ENCODE measurements at regions not wholly inside any gene's neighbourhood (a gene's known extent, or its start where the extent isn't known, plus 50 kb on each side); places are given as distances from the start of the nearest gene placed in this dataset.

GRCh38 chr10:4767033-4767814 is 58.8 kb upstream of the AKR1E2 start:
- TF ChIP-seq, protein P1, sequence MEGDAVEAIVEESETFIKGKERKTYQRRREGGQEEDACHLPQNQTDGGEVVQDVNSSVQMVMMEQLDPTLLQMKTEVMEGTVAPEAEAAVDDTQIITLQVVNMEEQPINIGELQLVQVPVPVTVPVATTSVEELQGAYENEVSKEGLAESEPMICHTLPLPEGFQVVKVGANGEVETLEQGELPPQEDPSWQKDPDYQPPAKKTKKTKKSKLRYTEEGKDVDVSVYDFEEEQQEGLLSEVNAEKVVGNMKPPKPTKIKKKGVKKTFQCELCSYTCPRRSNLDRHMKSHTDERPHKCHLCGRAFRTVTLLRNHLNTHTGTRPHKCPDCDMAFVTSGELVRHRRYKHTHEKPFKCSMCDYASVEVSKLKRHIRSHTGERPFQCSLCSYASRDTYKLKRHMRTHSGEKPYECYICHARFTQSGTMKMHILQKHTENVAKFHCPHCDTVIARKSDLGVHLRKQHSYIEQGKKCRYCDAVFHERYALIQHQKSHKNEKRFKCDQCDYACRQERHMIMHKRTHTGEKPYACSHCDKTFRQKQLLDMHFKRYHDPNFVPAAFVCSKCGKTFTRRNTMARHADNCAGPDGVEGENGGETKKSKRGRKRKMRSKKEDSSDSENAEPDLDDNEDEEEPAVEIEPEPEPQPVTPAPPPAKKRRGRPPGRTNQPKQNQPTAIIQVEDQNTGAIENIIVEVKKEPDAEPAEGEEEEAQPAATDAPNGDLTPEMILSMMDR (IDR thresholded peaks at IDR 0.05), result peak; percentile 88

GRCh38 chr10:4766454-4766853 is 59.6 kb upstream of the AKR1E2 start:
- H3K27me3 Mint-ChIP-seq (ENCODE audit: insufficient read depth), result no peaks in the 10 kb centered on the region
- peaks cover 95% of the 10 kb centered on the region for H3K4me1 Mint-ChIP-seq (ENCODE audit: low read depth)
- H3K4me3 Mint-ChIP-seq, result peak overlapping the region; percentile 64
- H3K27ac Mint-ChIP-seq, result peak overlapping the region; percentile 89
- H3K9me3 Mint-ChIP-seq, result no peaks in the 10 kb centered on the region
- no peak for DNase-seq
- TF ChIP-seq, protein P1 (IDR thresholded peaks at IDR 0.05), result no peak
- H3K36me3 Mint-ChIP-seq (ENCODE audit: low read depth), result peaks cover 14% of the 10 kb centered on the region

More at GRCh38 chr10:4767033-4767814, 58.8 kb upstream of the AKR1E2 start:
- peak overlapping the region; percentile 89 for H3K27ac Mint-ChIP-seq
- no peaks in the 10 kb centered on the region for H3K9me3 Mint-ChIP-seq
- peaks cover 95% of the 10 kb centered on the region for H3K4me1 Mint-ChIP-seq (ENCODE audit: low read depth)
- H3K4me3 Mint-ChIP-seq, result no peak overlapping the region; the same call in 1 of the 2 replicates
- no peaks in the 10 kb centered on the region for H3K27me3 Mint-ChIP-seq (ENCODE audit: insufficient read depth)
- peak; percentile 44 for DNase-seq
- H3K36me3 Mint-ChIP-seq (ENCODE audit: low read depth), result peaks cover 6% of the 10 kb centered on the region

DNA sequence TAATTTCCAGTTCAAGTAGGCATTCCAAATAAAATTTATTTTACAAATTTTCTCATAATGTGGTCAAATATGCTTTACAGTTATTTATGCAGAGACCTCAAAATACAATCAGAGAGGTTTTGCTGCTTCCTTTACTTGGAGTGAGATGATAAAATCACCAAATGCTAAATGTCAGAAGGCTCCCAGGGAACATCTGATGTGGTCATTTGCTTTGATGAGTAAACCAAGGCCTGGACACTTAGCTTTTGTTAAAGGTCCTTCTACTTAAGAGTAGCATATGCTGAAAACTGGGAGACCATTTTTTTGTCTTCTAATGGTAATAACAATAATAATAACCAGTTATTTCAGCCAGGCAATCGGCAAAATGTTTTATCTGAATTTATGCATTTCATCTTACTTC is 60.6 kb upstream of the AKR1E2 start:
- peaks cover 95% of the 10 kb centered on the region for H3K4me1 Mint-ChIP-seq (ENCODE audit: low read depth)
- H3K36me3 Mint-ChIP-seq (ENCODE audit: low read depth), result peaks cover 24% of the 10 kb centered on the region
- no peaks in the 10 kb centered on the region for H3K27me3 Mint-ChIP-seq (ENCODE audit: insufficient read depth)
- peak; percentile 39 for DNase-seq
- no peaks in the 10 kb centered on the region for H3K9me3 Mint-ChIP-seq
- H3K4me3 Mint-ChIP-seq, result 0 out of 2 replicates have a peak overlapping the region, but pooled peaks have one; percentile 10
- peak overlapping the region; percentile 94 for H3K27ac Mint-ChIP-seq
- TF ChIP-seq, protein P1 (IDR thresholded peaks at IDR 0.05), result no peak

GRCh38 chr10:4763960-4764428 is 62.0 kb upstream of the AKR1E2 start:
- H3K4me1 Mint-ChIP-seq (ENCODE audit: low read depth), result peaks cover 100% of the 10 kb centered on the region
- H3K27me3 Mint-ChIP-seq (ENCODE audit: insufficient read depth), result no peaks in the 10 kb centered on the region
- H3K4me3 Mint-ChIP-seq, result peak overlapping the region; percentile 87
- H3K36me3 Mint-ChIP-seq (ENCODE audit: low read depth), result peaks cover 38% of the 10 kb centered on the region
- peak; percentile 84 for DNase-seq
- H3K9me3 Mint-ChIP-seq, result no peaks in the 10 kb centered on the region
- TF ChIP-seq, protein P1 (IDR thresholded peaks at IDR 0.05), result peak; percentile 48
- H3K27ac Mint-ChIP-seq, result peak overlapping the region; percentile 94

GRCh38 chr10:4763513-4763912 is 62.5 kb upstream of the AKR1E2 start:
- Mint-ChIP-seq H3K9me3 (no peaks in the 10 kb centered on the region), H3K27ac (peak overlapping the region; percentile 94), H3K36me3 (ENCODE audit: low read depth) (peaks cover 41% of the 10 kb centered on the region), H3K4me3 (peak overlapping the region; percentile 87), H3K27me3 (ENCODE audit: insufficient read depth) (no peaks in the 10 kb centered on the region), H3K4me1 (ENCODE audit: low read depth) (peaks cover 100% of the 10 kb centered on the region)
- TF ChIP-seq, protein P1 (IDR thresholded peaks at IDR 0.05), result no peak
- DNase-seq, result no peak

Measured in HFFc6 (cell line).